Lower leg skin (tissue), 3 donors: ENCODE measurements at regions not wholly inside any gene's neighbourhood (a gene's known extent, or its start where the extent isn't known, plus 50 kb on each side); places are given as distances from the start of the nearest gene placed in this dataset.
"Not testable (repeated sequence)": the region's sequence is repeated elsewhere in the genome, so short reads cannot be mapped to it uniquely, and the experiment has no call there.

ENCODE experiments used
- DNase-seq, 2 donors: peaks; one replicate each; pipeline ENCODE4 v3.0.0-alpha.2; 2019; ENCODE audit warnings: low spot score in 2 of 2
- H3K4me3 ChIP-seq: fragments of 200-600 bp; sonication (generic); 2 replicates; pipeline ENCODE4 v1.5.1; 2017; ENCODE audit warnings: mild to moderate bottlenecking, low read depth; ENCODE audit not compliant: poor library complexity, severe bottlenecking
- WGBS, 2 donors: methylation state at CpG; one replicate each; pipeline ENCODE4 v1.1.5; 2018; 5-methylcytosine and 5-hydroxymethylcytosine counted together
- intact Hi-C: fragments of 100-400 bp; cut with DNase I; formaldehyde crosslinking; loops from one replicate; pipeline ENCODE4 v1.15.0; 2023; ENCODE audit warnings: low total_unique reads

DNA sequence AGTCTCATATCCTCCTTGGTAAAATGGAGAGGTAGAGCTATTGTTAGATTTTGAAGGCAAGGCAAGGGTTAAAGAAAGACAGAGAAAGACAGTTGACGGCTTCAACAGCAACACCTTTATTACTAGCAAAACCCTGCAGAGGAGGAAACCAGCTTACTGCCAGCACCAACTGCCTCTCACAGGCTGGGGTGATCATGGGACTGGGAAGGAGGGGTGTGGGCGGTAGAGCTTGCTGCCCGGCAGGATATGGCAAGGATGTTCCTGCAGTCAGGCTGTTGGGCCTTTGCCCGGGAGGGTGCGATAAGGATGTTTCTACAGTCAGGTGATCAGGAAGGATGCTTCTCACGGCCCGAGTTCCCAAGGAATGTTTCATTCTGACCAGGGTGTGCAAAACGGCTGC, 310.0 kb downstream of the FOXD4L4 start:
- intact Hi-C loops, H3K4me3 ChIP-seq, DNase-seq: not testable (repeated sequence)
- no CpG with 5 or more reads among the region's 8 CpGs for WGBS, 2 donors

DNA sequence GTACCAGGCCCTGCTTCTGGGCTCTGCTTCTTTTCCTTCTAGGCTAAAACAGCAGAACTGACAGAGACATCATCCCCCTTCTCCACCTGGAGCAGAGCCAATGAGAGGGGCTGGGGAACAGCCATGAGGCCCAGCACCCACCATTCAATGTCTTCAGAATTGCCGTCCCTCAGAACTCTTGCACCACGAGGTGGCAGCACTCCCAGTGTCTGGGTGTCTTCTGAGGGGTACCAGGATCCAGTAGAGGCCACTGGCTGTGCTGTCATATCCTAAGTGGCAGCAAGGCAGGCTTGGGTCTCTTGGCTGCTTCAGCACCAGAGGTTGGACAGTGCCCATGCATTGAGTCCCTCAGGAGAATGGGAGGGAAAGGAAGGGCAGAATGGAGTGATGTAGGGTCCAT, 312.8 kb downstream of the FOXD4L4 start:
- no CpG with 5 or more reads among the region's 2 CpGs for WGBS, 2 donors

DNA sequence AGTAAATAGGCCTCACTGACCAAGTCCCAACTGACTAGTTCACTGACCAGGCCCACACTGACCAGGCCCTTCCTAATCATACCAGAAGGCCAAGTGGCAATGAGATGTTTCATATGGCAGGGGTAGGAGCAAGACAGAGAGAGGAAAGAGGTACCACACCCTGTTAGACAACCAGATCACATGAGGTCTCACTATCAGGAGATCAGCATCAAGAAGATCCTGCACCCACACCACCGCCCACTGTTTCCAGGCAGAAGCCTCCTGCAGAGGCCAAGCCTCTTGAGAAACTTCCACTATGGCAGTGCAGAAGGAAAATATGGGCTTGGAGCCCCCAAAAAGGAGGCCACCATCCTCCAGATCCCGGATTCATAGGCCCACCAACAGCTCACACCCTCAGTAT, 317.8 kb downstream of the FOXD4L4 start:
- H3K4me3 ChIP-seq, DNase-seq, intact Hi-C loops: not testable (repeated sequence)
- WGBS, 2 donors = no CpG with 5 or more reads among the region's 2 CpGs

More for the DNA sequence above, 312.8 kb downstream of the FOXD4L4 start:
- H3K4me3 ChIP-seq, DNase-seq, intact Hi-C loops: not testable (repeated sequence)

DNA sequence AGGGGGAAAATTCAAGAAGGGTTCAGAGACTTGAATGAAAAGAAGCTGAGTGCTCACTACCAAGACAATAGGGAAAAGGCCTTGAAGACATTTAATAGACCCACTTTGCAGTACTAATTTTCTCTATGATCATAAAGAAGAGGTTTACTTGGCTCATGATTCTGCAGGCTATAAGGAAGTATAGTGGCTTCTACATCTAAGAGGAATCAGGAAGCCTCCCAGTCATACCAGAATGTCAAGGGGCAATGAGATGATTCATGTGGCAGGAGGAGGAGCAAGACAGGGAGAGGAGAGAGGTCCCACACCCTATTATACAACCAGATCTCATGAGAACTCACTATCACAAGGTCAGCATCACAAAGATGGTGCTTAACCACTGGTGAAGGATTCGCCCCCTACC, 323.7 kb downstream of the FOXD4L4 start:
- WGBS, 2 donors = no CpG with 5 or more reads among the region's 1 CpG
- intact Hi-C loops, H3K4me3 ChIP-seq, DNase-seq: not testable (repeated sequence)

DNA sequence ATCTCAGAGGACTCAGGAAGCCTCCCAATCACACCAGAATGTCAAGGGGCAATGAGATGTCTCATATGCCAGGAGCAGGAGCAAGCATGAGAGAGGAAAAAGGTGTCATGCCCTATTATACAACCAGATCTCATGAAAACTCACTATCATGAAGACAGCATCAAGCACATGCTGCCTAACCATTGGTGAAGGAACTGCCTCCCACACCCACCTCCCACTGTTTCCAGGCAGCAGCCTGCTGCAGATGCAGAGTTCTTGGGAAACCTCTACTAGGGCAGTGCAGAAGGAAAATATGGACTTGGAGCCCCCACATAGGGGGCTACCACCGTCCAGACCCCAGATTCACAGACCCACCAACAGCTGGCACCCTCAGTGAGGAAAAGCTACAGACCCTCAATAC, 326.9 kb downstream of the FOXD4L4 start:
- intact Hi-C loops, H3K4me3 ChIP-seq: not testable (repeated sequence)
- DNase-seq = peak in 1 of 2 donors; percentile 74
- WGBS, 2 donors = no CpG with 5 or more reads among the region's 1 CpG

DNA sequence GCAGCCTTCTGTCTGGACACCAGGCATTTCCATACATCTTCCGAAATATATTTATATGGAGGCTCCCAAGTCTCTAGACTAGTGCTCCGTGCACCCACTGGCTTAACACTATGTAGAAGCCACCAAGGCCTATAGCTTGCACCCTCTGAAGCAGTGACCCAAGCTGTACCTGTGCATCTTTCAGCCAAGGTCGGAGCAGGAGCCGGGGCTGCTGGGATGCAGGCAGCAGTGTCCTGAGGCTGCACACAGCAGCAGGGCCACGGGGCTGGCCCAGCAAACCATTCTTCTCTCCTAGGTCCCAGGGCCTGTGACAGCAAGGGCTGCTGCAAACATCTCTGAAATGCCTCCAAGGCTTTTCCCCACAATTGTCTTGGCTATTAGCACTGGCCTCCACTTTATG, 328.8 kb downstream of the FOXD4L4 start:
- peak in 1 of 2 donors; percentile 84 for DNase-seq
- WGBS, 2 donors = 42 to 80% methylated on average over 2 to 3 of the region's 5 CpGs
- H3K4me3 ChIP-seq, intact Hi-C loops: not testable (repeated sequence)

DNA sequence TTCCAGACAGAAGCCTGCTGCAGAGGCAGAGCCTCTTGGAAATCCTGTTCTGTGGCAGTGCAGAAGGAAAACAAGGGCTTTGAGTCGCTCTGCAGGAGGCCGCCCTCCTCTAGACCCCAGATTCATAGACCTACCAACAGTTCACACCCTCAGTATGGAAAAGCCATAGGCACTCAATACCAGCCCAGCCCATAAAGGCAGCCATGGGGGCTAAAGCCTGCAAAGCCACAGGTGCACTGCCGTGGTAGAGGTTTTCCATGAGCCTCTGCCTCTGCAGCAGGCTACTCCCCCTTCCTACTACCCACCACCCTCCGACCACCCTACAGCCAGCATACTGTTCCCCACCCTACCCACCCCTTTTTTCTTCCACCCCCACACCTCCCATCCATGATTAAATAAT, 330.3 kb downstream of the FOXD4L4 start:
- H3K4me3 ChIP-seq, intact Hi-C loops: not testable (repeated sequence)
- 87 to 89% methylated on average over 3 to 4 of the region's 4 CpGs for WGBS, 2 donors
- peak in 1 of 2 donors; percentile 76 for DNase-seq

DNA sequence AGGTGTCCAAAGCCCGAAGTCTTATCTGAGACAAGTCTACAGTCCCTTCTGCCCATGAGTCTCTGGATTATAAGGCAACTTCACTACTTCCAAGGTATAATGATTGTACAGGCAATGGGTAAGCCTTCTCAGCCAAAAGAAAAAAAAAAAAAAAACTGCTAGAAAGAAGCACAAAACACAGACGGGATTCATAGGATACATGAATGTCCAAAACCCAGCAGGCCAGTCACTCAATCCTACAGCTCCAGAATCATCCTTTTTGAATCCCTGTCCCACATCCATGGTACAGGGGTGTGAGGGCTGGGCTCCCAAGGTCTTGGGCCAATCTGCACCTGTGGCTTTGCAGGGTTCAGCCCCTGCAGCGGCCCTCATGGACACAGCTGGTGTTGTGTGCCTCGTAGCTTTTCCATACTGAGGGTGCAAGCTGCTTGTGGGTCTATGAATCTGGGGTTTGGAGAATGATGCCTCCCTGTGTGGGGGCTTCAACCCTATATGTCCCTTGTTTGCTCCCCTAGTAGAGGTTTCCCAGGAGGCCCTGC, 331.6 kb downstream of the FOXD4L4 start:
- 81 to 87% methylated on average over 2 to 3 of the region's 4 CpGs for WGBS, 2 donors
- DNase-seq = peak in 1 of 2 donors; percentile 64
- H3K4me3 ChIP-seq, intact Hi-C loops: not testable (repeated sequence)

DNA sequence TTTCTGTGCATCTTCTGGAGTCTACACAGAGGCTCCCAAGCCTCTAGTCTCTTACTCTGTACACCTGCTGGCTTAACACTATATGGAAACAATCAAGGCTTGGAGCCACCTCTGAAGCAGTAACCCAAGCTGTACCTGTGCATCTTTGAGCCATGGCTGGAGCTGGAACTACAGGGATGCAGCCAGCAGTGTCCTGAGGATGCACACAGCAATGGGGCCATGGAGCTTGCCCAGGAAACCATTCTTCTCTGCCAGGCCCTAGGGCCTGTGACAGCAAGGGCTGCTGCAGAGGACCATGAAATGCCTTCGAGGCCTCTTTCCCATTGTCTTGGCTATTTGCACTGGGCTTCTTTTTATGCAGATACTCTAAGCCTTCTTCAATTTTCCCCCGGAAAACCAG, 332.1 kb downstream of the FOXD4L4 start:
- peak in 1 of 2 donors; percentile 52 for DNase-seq
- H3K4me3 ChIP-seq, intact Hi-C loops: not testable (repeated sequence)
- WGBS, 2 donors = 89 to 100% methylated on average over 1 of the region's 2 CpGs

DNA sequence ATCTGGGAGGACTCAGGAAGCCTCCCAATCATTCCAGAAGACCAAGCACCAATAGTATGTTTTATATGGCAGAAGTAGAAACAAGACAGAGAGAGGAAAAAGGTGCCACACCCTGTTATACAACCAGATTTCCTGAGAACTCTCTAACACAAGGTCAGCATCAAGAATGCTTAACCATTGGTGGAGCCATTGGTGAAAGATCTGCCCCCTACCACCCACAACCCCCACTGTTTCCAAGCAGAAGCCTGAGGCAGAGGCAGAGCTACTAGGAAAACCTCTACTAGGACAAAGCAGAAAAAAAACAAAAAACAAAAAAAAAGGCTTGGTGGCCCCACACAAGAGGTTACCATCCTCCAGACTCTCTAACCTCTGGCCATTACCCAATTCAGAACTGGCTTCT, 336.2 kb downstream of the FOXD4L4 start:
- H3K4me3 ChIP-seq, intact Hi-C loops, DNase-seq: not testable (repeated sequence)

DNA sequence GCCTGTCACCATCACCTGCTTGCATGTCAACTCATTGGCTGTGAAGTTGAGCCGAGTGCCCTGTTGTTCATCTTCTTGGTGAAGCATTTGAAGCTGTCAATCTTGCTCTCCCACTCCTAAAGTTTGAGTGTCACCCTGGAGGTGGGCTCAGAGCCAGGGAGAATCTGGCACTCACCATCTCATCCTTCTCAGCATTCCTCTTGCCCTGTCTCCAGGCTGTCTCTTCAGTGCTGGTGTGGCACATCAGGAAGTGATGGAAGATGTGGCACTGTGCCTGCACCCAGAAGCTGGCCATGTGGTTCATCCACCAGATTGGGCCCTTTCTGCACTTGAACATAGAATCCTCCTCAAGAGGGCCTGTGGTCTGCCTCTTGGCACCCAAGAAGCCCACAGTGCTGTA, 345.9 kb downstream of the FOXD4L4 start:
- DNase-seq = peak in 1 of 2 donors; percentile 14
- H3K4me3 ChIP-seq, intact Hi-C loops: not testable (repeated sequence)
- WGBS, 2 donors = no CpG with 5 or more reads among the region's 1 CpG
